SK-N-SH (cell line): ENCODE measurements at regions not wholly inside any gene's neighbourhood (a gene's known extent, or its start where the extent isn't known, plus 50 kb on each side); places are given as distances from the start of the nearest gene placed in this dataset.

Source experiments
- CTCF ChIP-seq: fragments of 200-600 bp; sonication (generic); IDR thresholded peaks from 2 replicates; pipeline ENCODE4 v1.6.1; 2017; ENCODE audit warnings: antibody characterized with exemption, mild to moderate bottlenecking, moderate library complexity
- EP300 ChIP-seq, 2 experiments: IDR thresholded peaks; 2 replicates each; pipeline versions ENCODE4 v1.4.0 to v1.6.1; 2012; ENCODE audit warnings: borderline replicate concordance in 1 of 2, low read depth in 1 of 2, low read length in 1 of 2
- FOSL2 ChIP-seq: IDR thresholded peaks from 2 replicates; pipeline ENCODE4 v1.4.0; 2012; ENCODE audit warnings: low read depth, mild to moderate bottlenecking, moderate library complexity, borderline replicate concordance
- FOXJ3 ChIP-seq: sonication (generic); formaldehyde crosslinking; IDR thresholded peaks from 2 replicates; pipeline ENCODE4 v1.5.1; 2020; ENCODE audit warnings: mild to moderate bottlenecking, missing genetic modification reagents
- GABPA ChIP-seq: IDR thresholded peaks from 2 replicates; pipeline ENCODE4 v1.4.0; 2012; ENCODE audit warnings: low read depth, mild to moderate bottlenecking
- POLR2AphosphoS5 ChIP-seq: IDR thresholded peaks from 2 replicates; pipeline ENCODE4 v1.6.1; 2012; ENCODE audit warnings: low read depth, low read length
- RAD21 ChIP-seq: IDR thresholded peaks from 2 replicates; pipeline ENCODE4 v1.6.1; 2012; ENCODE audit warnings: mild to moderate bottlenecking, low read length
- REST ChIP-seq: IDR thresholded peaks from 2 replicates; pipeline ENCODE4 v1.6.1; 2012; ENCODE audit warnings: mild to moderate bottlenecking, low read depth, low read length, moderate library complexity
- TAF1 ChIP-seq: IDR thresholded peaks from 2 replicates; pipeline ENCODE4 v1.6.1; 2012; ENCODE audit warnings: low read depth, mild to moderate bottlenecking, low read length, moderate library complexity, borderline replicate concordance
- TEAD4 ChIP-seq: IDR thresholded peaks from 2 replicates; pipeline ENCODE4 v1.4.0; 2012; ENCODE audit warnings: mild to moderate bottlenecking, borderline replicate concordance; ENCODE audit not compliant: insufficient read depth
- YY1 ChIP-seq: IDR thresholded peaks from 2 replicates; pipeline ENCODE4 v1.4.0; 2012; ENCODE audit warnings: low read depth, mild to moderate bottlenecking

DNA sequence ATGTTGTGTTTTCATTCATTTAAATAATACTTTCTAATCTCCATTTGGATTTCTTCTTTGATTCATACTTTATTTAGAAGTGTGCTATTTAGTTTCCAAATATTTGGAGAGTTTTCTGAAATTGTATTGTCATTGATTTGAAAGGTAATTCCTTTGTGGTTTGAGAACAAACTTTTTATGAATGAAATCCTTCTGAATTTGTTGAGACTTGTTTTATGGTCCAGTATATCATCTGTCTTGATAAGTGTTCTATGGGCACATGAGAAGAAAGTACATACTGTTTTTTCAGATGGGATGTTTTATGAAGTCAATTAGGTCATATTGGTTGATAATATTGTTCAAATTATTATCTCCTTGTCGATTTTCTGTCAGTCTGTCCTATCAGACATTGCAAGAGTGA is 953.8 kb downstream of the NR2F1-AS1 start:
- TF ChIP-seq EP300 (IDR thresholded peaks at IDR 0.05; ENCODE audit: borderline replicate concordance in 1 of 2, low read depth in 1 of 2, low read length in 1 of 2) (no peak), FOSL2 (no peak), YY1 (no peak), CTCF (no peak), REST (no peak), TAF1 (no peak), RAD21 (no peak), POLR2AphosphoS5 (no peak), GABPA (no peak), FOXJ3 (CRISPR knock-in tag) (no peak), TEAD4 (no peak)
